Hepatocyte (in vitro differentiated cells): ENCODE measurements at regions not wholly inside any gene's neighbourhood (a gene's known extent, or its start where the extent isn't known, plus 50 kb on each side); places are given as distances from the start of the nearest gene placed in this dataset.

ENCODE experiments used
- DNase-seq: peaks from one replicate; pipeline ENCODE4 v3.0.0-alpha.2; 2016; ENCODE audit warnings: low spot score
- H2AFZ ChIP-seq: fragments of 200-600 bp; sonication (generic); 2 replicates; pipeline ENCODE4 v1.6.0; 2016; ENCODE audit warnings: antibody characterized with exemption, mild to moderate bottlenecking
- H3K27ac ChIP-seq: fragments of 200-600 bp; sonication (generic); 2 replicates; pipeline ENCODE4 v1.5.1; 2016; ENCODE audit warnings: mild to moderate bottlenecking
- H3K27me3 ChIP-seq: fragments of 200-600 bp; sonication (generic); 2 replicates; pipeline ENCODE4 v1.6.1; 2016
- H3K36me3 ChIP-seq: fragments of 200-600 bp; sonication (generic); replicated peaks from 2 replicates; pipeline ENCODE4 v1.5.1; 2016; ENCODE audit warnings: low read depth; ENCODE audit not compliant: insufficient read depth
- H3K4me1 ChIP-seq: fragments of 200-600 bp; sonication (generic); 2 replicates; pipeline ENCODE4 v1.5.1; 2016; ENCODE audit warnings: mild to moderate bottlenecking, moderate library complexity; ENCODE audit not compliant: insufficient read depth
- H3K4me2 ChIP-seq: fragments of 200-600 bp; sonication (generic); 2 replicates; pipeline ENCODE4 v1.6.0; 2016
- H3K4me3 ChIP-seq: fragments of 200-600 bp; sonication (generic); 2 replicates; pipeline ENCODE4 v1.5.1; 2016; ENCODE audit warnings: mild to moderate bottlenecking
- H3K79me2 ChIP-seq: fragments of 200-600 bp; sonication (generic); 2 replicates; pipeline ENCODE4 v1.6.0; 2017; ENCODE audit warnings: mild to moderate bottlenecking
- H3K9me2 ChIP-seq: fragments of 200-600 bp; sonication (generic); replicated peaks from 2 replicates; pipeline ENCODE4 v1.6.0; 2017; ENCODE audit warnings: mild to moderate bottlenecking; ENCODE audit not compliant: insufficient read depth
- H3K9me3 ChIP-seq: fragments of 200-600 bp; sonication (generic); 2 replicates; pipeline ENCODE4 v1.5.1; 2016; ENCODE audit warnings: low read depth, mild to moderate bottlenecking
- H4K20me1 ChIP-seq: fragments of 200-600 bp; sonication (generic); 2 replicates; pipeline ENCODE4 v1.6.0; 2016; ENCODE audit warnings: mild to moderate bottlenecking; ENCODE audit not compliant: insufficient read depth, poor library complexity, severe bottlenecking
- CTCF ChIP-seq: fragments of 200-600 bp; sonication (generic); IDR thresholded peaks from 2 replicates; pipeline ENCODE4 v1.5.1; 2016; ENCODE audit warnings: antibody characterized with exemption, mild to moderate bottlenecking; ENCODE audit not compliant: poor library complexity
- EZH2 ChIP-seq: fragments of 200-600 bp; sonication (generic); IDR thresholded peaks from 2 replicates; pipeline ENCODE4 v1.6.1; 2016; ENCODE audit warnings: antibody characterized with exemption, mild to moderate bottlenecking, borderline replicate concordance
- EZH2phosphoT487 ChIP-seq: fragments of 200-600 bp; sonication (generic); IDR thresholded peaks from one replicate; pipeline ENCODE4 v1.6.1; 2018; ENCODE audit warnings: antibody characterized with exemption, mild to moderate bottlenecking, low read depth, moderate library complexity; ENCODE audit not compliant: unreplicated experiment, severe bottlenecking
- WGBS: methylation state at CpG from one replicate; pipeline ENCODE4 v1.1.6; 2016; ENCODE audit warnings: low lambda C conversion rate; ENCODE audit errors: missing lambda C conversion rate; 5-methylcytosine and 5-hydroxymethylcytosine counted together

GRCh38 chrX:22378296-22378695, 105.6 kb downstream of the CBLL2 start:
- H3K4me2 ChIP-seq, result no peak overlapping the region
- no peak for TF ChIP-seq EZH2phosphoT487
- TF ChIP-seq CTCF, result no peak
- TF ChIP-seq EZH2, result no peak
- WGBS, result 71% methylated on average over 4 of the region's 4 CpGs

DNA sequence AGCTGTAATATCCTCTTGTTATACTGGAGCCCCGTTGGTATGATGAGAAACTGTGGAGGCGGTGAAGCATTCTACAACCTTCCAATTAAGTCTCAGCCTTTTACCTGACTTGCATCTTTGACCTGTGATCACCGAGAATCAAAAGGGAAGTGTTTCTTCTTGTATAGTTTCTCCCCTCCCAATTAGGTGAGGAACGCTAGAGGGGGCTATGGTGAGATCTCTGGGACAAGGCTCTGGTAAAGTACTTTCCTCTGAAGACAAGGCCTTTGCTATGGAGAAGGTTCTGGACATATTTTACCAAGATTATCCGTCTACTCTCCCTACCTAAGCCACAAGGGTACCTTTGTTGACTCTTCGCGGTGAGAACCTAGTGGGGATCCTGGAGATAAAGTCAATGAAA, 111.3 kb downstream of the CBLL2 start:
- H2AFZ ChIP-seq, result no peak overlapping the region
- no peaks in the 10 kb centered on the region for H4K20me1 ChIP-seq
- TF ChIP-seq EZH2phosphoT487 (no peak), EZH2 (no peak), CTCF (no peak)
- no peaks in the 10 kb centered on the region for H3K4me1 ChIP-seq
- no peak for DNase-seq
- H3K9me3 ChIP-seq, result peaks cover 3% of the 10 kb centered on the region
- no peaks in the 10 kb centered on the region for H3K9me2 ChIP-seq
- no peaks in the 10 kb centered on the region for H3K79me2 ChIP-seq
- no peaks in the 10 kb centered on the region for H3K36me3 ChIP-seq
- no peak overlapping the region for H3K4me2 ChIP-seq
- H3K27me3 ChIP-seq, result no peaks in the 10 kb centered on the region
- no peak overlapping the region for H3K27ac ChIP-seq
- H3K4me3 ChIP-seq, result no peak overlapping the region
- 79% methylated on average over 7 of the region's 7 CpGs for WGBS

More at GRCh38 chrX:22378296-22378695, 105.6 kb downstream of the CBLL2 start:
- Histone ChIP-seq H3K4me3 (no peak overlapping the region), H3K27ac (no peak overlapping the region), H3K36me3 (no peaks in the 10 kb centered on the region), H4K20me1 (no peaks in the 10 kb centered on the region), H3K79me2 (no peaks in the 10 kb centered on the region), H3K4me1 (no peaks in the 10 kb centered on the region), H3K9me3 (no peaks in the 10 kb centered on the region), H3K9me2 (no peaks in the 10 kb centered on the region), H2AFZ (no peak overlapping the region), H3K27me3 (no peaks in the 10 kb centered on the region)
- DNase-seq, result no peak

DNA sequence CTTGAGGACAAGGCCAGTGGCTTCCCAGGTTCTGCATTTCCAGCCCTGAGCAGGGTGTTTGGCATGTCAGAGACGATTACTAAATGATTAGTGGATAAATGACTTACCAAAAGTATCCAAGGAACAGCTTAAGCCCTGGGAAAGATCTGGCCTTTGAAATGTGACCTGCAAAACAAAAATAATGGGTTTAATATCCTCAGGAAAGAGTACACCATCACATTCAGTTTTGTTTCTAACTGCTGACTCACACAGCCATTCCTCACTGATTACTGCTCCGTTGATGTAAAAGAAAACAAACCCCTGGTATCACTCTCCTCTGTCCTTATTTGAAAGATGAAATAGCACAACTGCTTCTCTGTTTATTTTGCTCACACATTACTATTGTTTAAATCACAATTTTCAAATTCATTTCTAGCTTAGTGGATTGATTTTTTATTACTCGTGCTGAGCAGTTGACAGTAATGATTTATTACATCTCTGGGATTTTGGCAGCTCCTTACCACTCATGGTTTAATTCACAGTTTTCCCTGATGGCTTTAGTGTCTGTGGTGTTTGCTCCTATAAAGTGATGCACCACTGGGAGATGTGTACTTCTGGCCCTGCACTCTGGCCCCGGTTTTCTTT, 117.0 kb downstream of the CBLL2 start:
- H3K4me1 ChIP-seq, result no peaks in the 10 kb centered on the region
- no peak overlapping the region for H3K4me3 ChIP-seq
- no peaks in the 10 kb centered on the region for H3K9me2 ChIP-seq
- no peaks in the 10 kb centered on the region for H3K79me2 ChIP-seq
- 50% methylated on average over 4 of the region's 4 CpGs for WGBS
- TF ChIP-seq EZH2phosphoT487, result no peak
- no peak overlapping the region for H3K4me2 ChIP-seq
- H3K36me3 ChIP-seq, result no peaks in the 10 kb centered on the region
- H4K20me1 ChIP-seq, result no peaks in the 10 kb centered on the region
- no peak overlapping the region for H2AFZ ChIP-seq
- DNase-seq, result no peak
- H3K27ac ChIP-seq, result no peak overlapping the region
- H3K27me3 ChIP-seq, result no peaks in the 10 kb centered on the region
- H3K9me3 ChIP-seq, result peaks cover under 1% of the 10 kb centered on the region

DNA sequence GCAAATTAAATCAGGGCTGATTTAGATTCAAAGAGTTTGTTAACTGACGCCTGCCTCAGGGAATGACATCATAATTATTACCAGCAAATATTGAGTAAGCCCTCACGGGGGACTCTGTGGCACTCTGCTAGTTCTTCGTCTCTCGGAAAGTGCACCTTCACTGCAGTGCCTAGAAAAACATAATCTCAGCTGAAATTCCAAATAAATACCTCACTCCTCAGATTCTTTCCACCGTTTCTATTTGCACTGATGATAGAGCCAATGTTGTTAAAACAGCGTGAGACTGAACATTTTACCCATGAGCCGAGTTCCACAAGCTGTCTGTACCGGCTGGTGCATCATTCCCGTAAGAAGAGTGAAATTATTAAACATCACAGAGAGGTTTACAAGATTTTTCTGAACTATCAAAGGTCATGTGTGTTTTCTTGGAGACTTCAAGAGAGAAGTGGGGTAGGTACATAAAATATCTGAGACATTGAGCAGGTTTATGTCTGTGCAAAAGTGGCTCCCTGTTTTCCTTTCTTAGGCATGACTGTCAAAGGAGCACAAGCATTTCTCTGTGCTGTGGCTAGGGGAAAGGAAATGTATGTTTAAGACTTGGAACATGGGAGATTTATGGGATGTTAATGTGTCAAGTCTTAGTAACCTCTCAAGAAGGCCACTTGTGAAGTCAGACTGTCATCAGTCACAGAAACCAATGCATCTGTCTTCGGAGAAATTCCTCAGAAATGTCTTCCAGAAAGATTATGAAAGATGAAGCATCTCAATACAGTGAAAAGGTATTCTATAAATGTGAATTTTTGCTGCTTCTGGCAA, 119.6 kb downstream of the CBLL2 start:
- no peaks in the 10 kb centered on the region for H3K27me3 ChIP-seq
- no peaks in the 10 kb centered on the region for H3K79me2 ChIP-seq
- no peaks in the 10 kb centered on the region for H4K20me1 ChIP-seq
- WGBS, result 54% methylated on average over 10 of the region's 10 CpGs
- DNase-seq, result no peak
- H3K9me2 ChIP-seq, result no peaks in the 10 kb centered on the region
- peak overlapping the region; percentile 16 for H3K4me2 ChIP-seq
- no peaks in the 10 kb centered on the region for H3K9me3 ChIP-seq
- no peak overlapping the region for H3K4me3 ChIP-seq
- no peaks in the 10 kb centered on the region for H3K36me3 ChIP-seq
- TF ChIP-seq EZH2, result no peak
- TF ChIP-seq CTCF, result no peak
- TF ChIP-seq EZH2phosphoT487, result no peak
- H3K4me1 ChIP-seq, result no peaks in the 10 kb centered on the region
- H3K27ac ChIP-seq, result no peak overlapping the region
- no peak overlapping the region for H2AFZ ChIP-seq
